ENCODE measurements at regions not wholly inside any gene's neighbourhood (a gene's known extent, or its start where the extent isn't known, plus 50 kb on each side); places are given as distances from the start of the nearest gene placed in this dataset.
"Not testable (repeated sequence)": the region's sequence is repeated elsewhere in the genome, so short reads cannot be mapped to it uniquely, and the experiment has no call there.

DNA sequence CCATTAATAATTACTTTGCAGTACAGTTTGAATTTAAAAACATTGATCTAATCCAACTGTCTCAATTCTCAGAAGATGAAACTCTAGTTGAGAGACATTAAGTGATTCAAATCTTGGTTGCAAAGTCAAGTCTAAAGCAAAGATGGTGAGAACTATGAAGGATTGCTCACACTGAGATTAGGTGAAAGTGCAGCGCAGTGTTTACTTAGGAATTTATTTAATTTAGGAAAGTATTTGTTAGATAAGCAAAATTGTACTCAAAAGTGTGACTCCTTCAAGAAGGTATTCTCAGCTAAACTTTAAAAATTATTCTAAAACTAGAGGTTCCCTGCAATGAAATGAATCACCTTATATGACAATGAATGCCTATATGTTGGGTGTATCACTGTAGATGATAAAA, 454.9 kb downstream of the PDGFC start:
- DNase-seq (no peak), ATAC-seq (ENCODE audit: low read depth in 2 of 2) (no peak)
- Mint-ChIP-seq H3K36me3 (no peaks in the 10 kb centered on the region), H3K27ac (no peak overlapping the region), H3K27me3 (no peaks in the 10 kb centered on the region), H3K4me1 (no peaks in the 10 kb centered on the region), H3K4me3 (no peak overlapping the region), H3K9me3 (peaks cover 0 to 2% (median 0%) of the 10 kb centered on the region in 7 donors)

DNA sequence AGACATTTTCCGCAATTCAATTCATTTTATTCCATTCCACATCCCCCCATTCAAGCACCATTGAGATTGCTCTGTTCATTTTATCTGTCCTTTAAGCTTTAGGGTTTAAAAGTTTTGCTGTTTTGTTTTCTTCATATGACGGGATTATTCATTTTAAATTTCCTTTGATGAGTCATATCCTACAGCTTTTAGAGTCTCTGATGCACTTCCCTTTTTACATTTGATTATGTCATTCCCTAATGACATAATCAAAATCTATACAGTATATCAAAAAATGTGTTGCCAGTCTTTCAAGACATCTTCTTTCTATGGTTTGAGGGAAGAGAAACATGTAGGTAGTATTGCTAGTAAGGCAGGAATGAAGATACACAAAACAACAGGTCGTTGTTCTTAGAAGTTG, 456.3 kb downstream of the PDGFC start:
- DNase-seq, result no peak
- Mint-ChIP-seq H3K9me3 (peaks cover 0 to 4% (median 0%) of the 10 kb centered on the region in 7 donors), H3K4me3 (no peak overlapping the region), H3K36me3 (no peaks in the 10 kb centered on the region), H3K27ac (no peak overlapping the region), H3K27me3 (no peaks in the 10 kb centered on the region), H3K4me1 (no peaks in the 10 kb centered on the region)
- ATAC-seq (ENCODE audit: low read depth in 2 of 2), result no peak

GRCh38 chr4:156512622-156513021, 459.0 kb downstream of the PDGFC start:
- ATAC-seq (ENCODE audit: low read depth in 2 of 2), result no peak

GRCh38 chr4:156509921-156510320, 461.7 kb downstream of the PDGFC start:
- DNase-seq; H3K27me3 Mint-ChIP-seq; H3K4me3 Mint-ChIP-seq; H3K27ac Mint-ChIP-seq; ATAC-seq (ENCODE audit: low read depth in 2 of 2); H3K36me3 Mint-ChIP-seq; H3K4me1 Mint-ChIP-seq: not testable (repeated sequence)
- H3K9me3 Mint-ChIP-seq, result peaks cover 0 to 10% (median 0%) of the 10 kb centered on the region in 7 donors

More at GRCh38 chr4:156512622-156513021, 459.0 kb downstream of the PDGFC start:
- Mint-ChIP-seq H3K4me1 (no peaks in the 10 kb centered on the region), H3K4me3 (no peak overlapping the region), H3K9me3 (peaks cover 0 to 6% (median 0%) of the 10 kb centered on the region in 7 donors), H3K27me3 (no peaks in the 10 kb centered on the region), H3K36me3 (no peaks in the 10 kb centered on the region), H3K27ac (no peak overlapping the region)
- DNase-seq, result no peak

DNA sequence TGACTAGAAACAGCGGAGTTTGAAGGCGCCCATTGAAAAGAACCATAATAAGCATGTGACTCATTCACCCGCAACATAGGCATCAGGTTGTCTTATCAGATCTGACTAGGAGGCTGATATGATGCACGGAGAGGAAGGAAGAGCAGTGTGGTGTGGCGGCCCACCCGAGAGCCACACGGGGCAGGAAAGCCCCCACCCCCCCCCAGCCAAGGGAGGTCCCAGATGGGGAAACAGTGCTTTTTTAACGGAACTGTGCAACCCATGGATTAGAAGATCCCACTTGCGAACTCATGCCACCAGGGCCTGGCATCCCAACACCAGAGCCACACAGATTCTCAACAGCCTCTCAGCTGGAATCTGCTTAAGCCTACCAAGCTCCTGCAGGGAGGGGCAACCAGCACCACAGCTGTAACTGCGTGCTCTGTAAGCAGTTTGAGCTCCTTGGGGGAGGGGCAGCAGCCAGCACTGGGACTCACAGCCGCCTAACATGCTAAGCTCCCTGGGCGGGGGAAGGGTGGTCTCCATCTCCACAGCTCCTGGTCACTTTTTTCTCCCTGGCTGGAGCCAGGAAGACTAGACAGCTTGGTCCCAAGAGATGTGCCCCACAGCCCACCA, 466.2 kb downstream of the PDGFC start:
- Mint-ChIP-seq H3K27me3 (no peaks in the 10 kb centered on the region), H3K4me1 (no peaks in the 10 kb centered on the region), H3K9me3 (peaks cover 0 to 8% (median 0%) of the 10 kb centered on the region in 7 donors), H3K4me3 (no peak overlapping the region), H3K27ac (no peak overlapping the region), H3K36me3 (no peaks in the 10 kb centered on the region)
- ATAC-seq (ENCODE audit: low read depth in 2 of 2) (no peak), DNase-seq (no peak)

- Mint-ChIP-seq H3K9me3 (peaks cover 0 to 6% (median 0%) of the 10 kb centered on the region in 7 donors), H3K36me3 (no peaks in the 10 kb centered on the region), H3K4me3 (no peak overlapping the region), H3K27ac (no peak overlapping the region), H3K4me1 (no peaks in the 10 kb centered on the region), H3K27me3 (no peaks in the 10 kb centered on the region)
- ATAC-seq (ENCODE audit: low read depth in 2 of 2), result no peak
- no peak for DNase-seq
These were observed 468.5 kb downstream of the PDGFC start for GRCh38 chr4:156503119-156503518.

DNA sequence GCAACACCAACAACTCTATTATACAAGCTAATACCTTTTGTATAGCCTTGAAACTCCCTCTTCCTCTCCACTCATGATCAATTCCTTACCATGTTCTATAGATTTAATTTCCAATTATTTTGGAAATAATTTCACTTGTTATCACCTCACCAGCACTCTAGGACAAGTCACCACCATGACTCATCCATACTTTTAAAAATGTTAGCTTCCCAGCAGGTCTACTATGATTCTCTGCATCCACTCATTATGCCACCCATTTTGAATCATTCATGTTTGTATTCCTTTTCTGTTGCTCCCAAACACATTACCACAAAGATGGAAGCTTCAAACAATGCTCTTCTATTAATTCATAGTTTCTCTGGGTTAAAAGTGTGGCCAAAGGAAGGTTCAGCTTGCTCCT, 469.6 kb downstream of the PDGFC start:
- ATAC-seq (ENCODE audit: low read depth in 2 of 2) (no peak), DNase-seq (no peak)
- Mint-ChIP-seq H3K27ac (no peak overlapping the region), H3K27me3 (no peaks in the 10 kb centered on the region), H3K9me3 (peaks cover 0 to 5% (median 0%) of the 10 kb centered on the region in 7 donors), H3K36me3 (no peaks in the 10 kb centered on the region), H3K4me3 (no peak overlapping the region), H3K4me1 (no peaks in the 10 kb centered on the region)

DNA sequence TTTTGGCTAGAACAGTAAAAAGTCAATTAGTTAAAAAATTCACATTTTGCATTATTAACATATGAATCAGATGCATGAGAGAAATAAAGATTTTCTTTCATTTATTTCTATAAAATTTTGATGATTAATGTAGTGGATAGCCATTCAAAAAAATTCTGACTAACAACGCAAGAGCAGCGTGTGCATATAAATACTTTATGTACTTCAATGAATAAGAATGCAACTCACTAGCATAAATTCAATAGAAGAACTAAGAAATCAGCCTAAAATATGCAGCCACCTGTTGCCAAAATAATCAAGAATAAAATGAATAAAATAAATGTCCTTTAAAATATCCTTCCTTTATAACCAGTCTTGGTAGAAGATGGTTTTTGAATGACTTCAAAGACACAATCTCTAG, 471.9 kb downstream of the PDGFC start:
- H3K36me3 Mint-ChIP-seq, result no peaks in the 10 kb centered on the region
- H3K27ac Mint-ChIP-seq, result no peak overlapping the region
- H3K9me3 Mint-ChIP-seq, result peaks cover 0 to 2% (median 0%) of the 10 kb centered on the region in 7 donors
- H3K4me1 Mint-ChIP-seq, result no peaks in the 10 kb centered on the region
- H3K4me3 Mint-ChIP-seq, result no peak overlapping the region
- DNase-seq (no peak), ATAC-seq (ENCODE audit: low read depth in 2 of 2) (no peak)
- no peaks in the 10 kb centered on the region for H3K27me3 Mint-ChIP-seq

- Mint-ChIP-seq H3K9me3 (no peaks in the 10 kb centered on the region), H3K4me1 (no peaks in the 10 kb centered on the region), H3K27ac (no peak overlapping the region), H3K27me3 (no peaks in the 10 kb centered on the region), H3K4me3 (no peak overlapping the region), H3K36me3 (no peaks in the 10 kb centered on the region)
- DNase-seq, result no peak
- ATAC-seq (ENCODE audit: low read depth in 2 of 2), result no peak
These were observed 474.1 kb downstream of the PDGFC start for GRCh38 chr4:156497486-156497885.

GRCh38 chr4:156496797-156497196, 474.8 kb downstream of the PDGFC start:
- no peak overlapping the region for H3K27ac Mint-ChIP-seq
- no peaks in the 10 kb centered on the region for H3K4me1 Mint-ChIP-seq
- no peak overlapping the region for H3K4me3 Mint-ChIP-seq
- no peaks in the 10 kb centered on the region for H3K9me3 Mint-ChIP-seq
- DNase-seq (no peak), ATAC-seq (ENCODE audit: low read depth in 2 of 2) (no peak)
- no peaks in the 10 kb centered on the region for H3K36me3 Mint-ChIP-seq
- no peaks in the 10 kb centered on the region for H3K27me3 Mint-ChIP-seq

GRCh38 chr4:156495836-156496235, 475.8 kb downstream of the PDGFC start:
- Mint-ChIP-seq H3K36me3 (no peaks in the 10 kb centered on the region), H3K27me3 (no peaks in the 10 kb centered on the region), H3K27ac (no peak overlapping the region), H3K4me1 (no peaks in the 10 kb centered on the region), H3K4me3 (no peak overlapping the region), H3K9me3 (no peaks in the 10 kb centered on the region)
- ATAC-seq (ENCODE audit: low read depth in 2 of 2) (no peak), DNase-seq (no peak)

DNA sequence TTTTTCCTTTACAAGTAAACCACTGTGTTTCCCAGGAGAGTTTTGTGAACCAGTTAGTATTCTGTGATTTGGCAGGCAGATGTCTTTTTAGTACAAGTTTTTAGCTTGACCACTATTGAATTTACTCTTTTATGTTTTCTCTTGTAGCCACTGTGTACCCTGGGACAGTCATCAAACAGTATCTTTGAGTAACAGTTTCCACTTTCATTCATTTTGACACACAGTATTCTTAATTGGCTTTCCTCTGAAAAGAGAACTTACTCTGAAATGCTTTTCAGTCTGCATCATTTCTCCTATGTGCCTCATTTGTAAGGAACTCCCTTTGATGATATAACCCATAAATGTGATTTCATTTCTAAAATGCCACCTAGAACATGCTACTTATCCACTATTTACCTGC, 476.5 kb downstream of the PDGFC start:
- no peaks in the 10 kb centered on the region for H3K27me3 Mint-ChIP-seq
- H3K27ac Mint-ChIP-seq, result no peak overlapping the region
- H3K36me3 Mint-ChIP-seq, result no peaks in the 10 kb centered on the region
- no peaks in the 10 kb centered on the region for H3K9me3 Mint-ChIP-seq
- no peaks in the 10 kb centered on the region for H3K4me1 Mint-ChIP-seq
- H3K4me3 Mint-ChIP-seq, result no peak overlapping the region
- no peak for DNase-seq
- ATAC-seq (ENCODE audit: low read depth in 2 of 2), result no peak

- ATAC-seq (ENCODE audit: low read depth in 2 of 2) (no peak), DNase-seq (no peak)
- no peaks in the 10 kb centered on the region for H3K9me3 Mint-ChIP-seq
- no peak overlapping the region for H3K4me3 Mint-ChIP-seq
- no peaks in the 10 kb centered on the region for H3K27me3 Mint-ChIP-seq
- no peak overlapping the region for H3K27ac Mint-ChIP-seq
- H3K4me1 Mint-ChIP-seq, result no peaks in the 10 kb centered on the region
- H3K36me3 Mint-ChIP-seq, result no peaks in the 10 kb centered on the region
These were observed 477.7 kb downstream of the PDGFC start for GRCh38 chr4:156493858-156494257.

- Mint-ChIP-seq H3K36me3 (no peaks in the 10 kb centered on the region), H3K27me3 (no peaks in the 10 kb centered on the region), H3K4me3 (no peak overlapping the region), H3K9me3 (peaks cover 0 to 3% (median 0%) of the 10 kb centered on the region in 7 donors), H3K27ac (no peak overlapping the region), H3K4me1 (no peaks in the 10 kb centered on the region)
- no peak for ATAC-seq (ENCODE audit: low read depth in 2 of 2)
- DNase-seq, result no peak
These were observed 484.5 kb downstream of the PDGFC start for GRCh38 chr4:156487107-156487506.

GRCh38 chr4:156481845-156482244, 489.8 kb downstream of the PDGFC start:
- Mint-ChIP-seq H3K27ac (no peak overlapping the region), H3K27me3 (no peaks in the 10 kb centered on the region), H3K4me1 (no peaks in the 10 kb centered on the region)

More at GRCh38 chr4:156481845-156482244, 489.8 kb downstream of the PDGFC start:
- no peak for DNase-seq
- H3K36me3 Mint-ChIP-seq, result no peaks in the 10 kb centered on the region
- H3K9me3 Mint-ChIP-seq, result peaks cover 0 to 5% (median 1%) of the 10 kb centered on the region in 7 donors
- no peak for ATAC-seq (ENCODE audit: low read depth in 2 of 2)
- H3K4me3 Mint-ChIP-seq, result no peak overlapping the region

All from naive B cell (primary cell).